ENCODE measurements at regions not wholly inside any gene's neighbourhood (a gene's known extent, or its start where the extent isn't known, plus 50 kb on each side); places are given as distances from the start of the nearest gene placed in this dataset.

GRCh38 chr4:26199596-26199995 lies 121.2 kb upstream of the RBPJ start:
- TF ChIP-seq CTCF (IDR thresholded peaks at IDR 0.05) (no peak), POLR2A (IDR thresholded peaks at IDR 0.05) (no peak)

Measured in testis (tissue), 2 donors.